Activated CD8-positive, alpha-beta T cell treated with anti-CD3 and anti-CD28 coated beads for 36 hours (primary cell): ENCODE measurements at regions not wholly inside any gene's neighbourhood (a gene's known extent, or its start where the extent isn't known, plus 50 kb on each side); places are given as distances from the start of the nearest gene placed in this dataset.
"Not testable (repeated sequence)": the region's sequence is repeated elsewhere in the genome, so short reads cannot be mapped to it uniquely, and the experiment has no call there.

ENCODE experiments used
- ATAC-seq: fragments of 200-7000 bp; cut with Tn5 transposase; one replicate; pipeline ENCODE4 v1.10.0; 2021; ENCODE audit warnings: mild to moderate bottlenecking, moderate library complexity
- CTCF ChIA-PET: fragments of 350-600 bp; sonication (Branson Sonifier 250); formaldehyde crosslinking; loops from one replicate; lab custom pipeline; 2021; ENCODE audit warnings: antibody characterized with exemption; lab: Charles Lee
- POLR2A ChIA-PET: fragments of 350-600 bp; sonication (Branson Sonifier 250); formaldehyde crosslinking; loops from one replicate; lab custom pipeline; 2021; ENCODE audit warnings: antibody characterized with exemption; lab: Charles Lee
- DNase-seq: peaks from one replicate; pipeline ENCODE4 v3.0.0-alpha.2; 2020
- H3K27ac Mint-ChIP-seq: one replicate; pipeline ENCODE4 v1.8.0; 2021; ENCODE audit warnings: mild to moderate bottlenecking, mixed read lengths
- H3K27me3 Mint-ChIP-seq: one replicate; pipeline ENCODE4 v1.8.0; 2021; ENCODE audit warnings: mixed read lengths
- H3K36me3 Mint-ChIP-seq: one replicate; pipeline ENCODE4 v1.8.0; 2021; ENCODE audit warnings: low read depth, mixed read lengths
- H3K4me1 Mint-ChIP-seq: one replicate; pipeline ENCODE4 v1.8.0; 2021; ENCODE audit warnings: low read depth, mixed read lengths
- H3K4me3 Mint-ChIP-seq: one replicate; pipeline ENCODE4 v1.8.0; 2021; ENCODE audit warnings: mild to moderate bottlenecking, moderate library complexity, mixed read lengths
- H3K9me3 Mint-ChIP-seq: one replicate; pipeline ENCODE4 v1.8.0; 2021; ENCODE audit warnings: mixed read lengths
- intact Hi-C: fragments of 100-400 bp; cut with micrococcal nuclease; formaldehyde crosslinking; loops from one replicate; pipeline ENCODE4 v1.10.0; 2022
- TF ChIP-seq, protein P1 (sequence below): fragments of 200-600 bp; IDR thresholded peaks from one replicate; pipeline ENCODE4 v1.8.0; 2022; ENCODE audit warnings: antibody characterized with exemption, mild to moderate bottlenecking

DNA sequence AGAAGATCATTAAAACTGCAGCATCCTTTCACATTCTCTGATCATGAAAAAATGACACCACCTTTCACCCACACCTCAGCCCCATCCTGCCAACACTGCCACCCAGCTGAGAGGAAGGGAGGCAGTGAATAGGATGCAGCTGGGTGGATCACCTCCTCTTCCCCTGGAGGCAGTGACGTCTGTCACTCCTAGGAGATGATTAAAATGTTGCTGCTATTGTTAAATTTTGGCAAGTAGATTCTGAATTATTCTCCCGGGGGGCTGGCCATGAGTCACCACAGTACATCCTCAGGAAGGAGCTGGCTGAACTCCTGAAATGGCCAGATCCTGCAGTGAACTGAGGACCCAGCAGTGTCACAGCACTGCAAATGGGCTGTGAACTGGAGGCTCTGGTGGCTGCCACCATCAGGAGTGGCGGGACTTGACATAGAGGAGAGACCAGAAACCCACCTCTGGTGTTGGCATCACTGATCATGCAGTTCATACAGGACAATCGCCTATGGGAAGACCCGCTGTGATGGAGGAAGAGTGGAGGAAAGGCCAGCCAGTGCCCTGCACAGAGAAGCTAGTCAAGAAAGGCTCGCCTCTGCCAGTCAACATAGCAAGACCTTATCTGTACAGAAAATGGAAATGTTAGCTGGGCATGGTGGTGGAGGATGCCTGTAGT lies 199.1 kb downstream of the FAM43A start:
- POLR2A ChIA-PET = no interaction called here
- DNase-seq = no peak
- Mint-ChIP-seq H3K27ac (no peak overlapping the region), H3K4me3 (no peak overlapping the region), H3K9me3 (peaks cover 15% of the 10 kb centered on the region), H3K36me3 (peaks cover 3% of the 10 kb centered on the region), H3K27me3 (peaks cover 2% of the 10 kb centered on the region), H3K4me1 (peaks cover 4% of the 10 kb centered on the region)
- ATAC-seq = no peak
- TF ChIP-seq, protein P1, sequence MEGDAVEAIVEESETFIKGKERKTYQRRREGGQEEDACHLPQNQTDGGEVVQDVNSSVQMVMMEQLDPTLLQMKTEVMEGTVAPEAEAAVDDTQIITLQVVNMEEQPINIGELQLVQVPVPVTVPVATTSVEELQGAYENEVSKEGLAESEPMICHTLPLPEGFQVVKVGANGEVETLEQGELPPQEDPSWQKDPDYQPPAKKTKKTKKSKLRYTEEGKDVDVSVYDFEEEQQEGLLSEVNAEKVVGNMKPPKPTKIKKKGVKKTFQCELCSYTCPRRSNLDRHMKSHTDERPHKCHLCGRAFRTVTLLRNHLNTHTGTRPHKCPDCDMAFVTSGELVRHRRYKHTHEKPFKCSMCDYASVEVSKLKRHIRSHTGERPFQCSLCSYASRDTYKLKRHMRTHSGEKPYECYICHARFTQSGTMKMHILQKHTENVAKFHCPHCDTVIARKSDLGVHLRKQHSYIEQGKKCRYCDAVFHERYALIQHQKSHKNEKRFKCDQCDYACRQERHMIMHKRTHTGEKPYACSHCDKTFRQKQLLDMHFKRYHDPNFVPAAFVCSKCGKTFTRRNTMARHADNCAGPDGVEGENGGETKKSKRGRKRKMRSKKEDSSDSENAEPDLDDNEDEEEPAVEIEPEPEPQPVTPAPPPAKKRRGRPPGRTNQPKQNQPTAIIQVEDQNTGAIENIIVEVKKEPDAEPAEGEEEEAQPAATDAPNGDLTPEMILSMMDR = no peak
- intact Hi-C loops = no loop called here
- CTCF ChIA-PET = interaction anchor here (1.1 kb wide), 1 partner anchor 202 kb away, joined by 3 read pairs; no protein-coding TSS in a partner anchor

- peaks cover 15% of the 10 kb centered on the region for H3K9me3 Mint-ChIP-seq
- CTCF ChIA-PET = interaction anchor here (1.1 kb wide), 1 partner anchor 203 kb away, joined by 3 read pairs; no protein-coding TSS in a partner anchor
- H3K27ac Mint-ChIP-seq = no peak overlapping the region
- no peak for ATAC-seq
- H3K27me3 Mint-ChIP-seq = peaks cover 2% of the 10 kb centered on the region
- H3K4me1 Mint-ChIP-seq = no peaks in the 10 kb centered on the region
- peaks cover 3% of the 10 kb centered on the region for H3K36me3 Mint-ChIP-seq
- TF ChIP-seq, protein P1 = no peak
- intact Hi-C loops = no loop called here
- POLR2A ChIA-PET = no interaction called here
- H3K4me3 Mint-ChIP-seq = no peak overlapping the region
- DNase-seq = no peak
Measured at GRCh38 chr3:194885766-194886165, 200.1 kb downstream of the FAM43A start.

DNA sequence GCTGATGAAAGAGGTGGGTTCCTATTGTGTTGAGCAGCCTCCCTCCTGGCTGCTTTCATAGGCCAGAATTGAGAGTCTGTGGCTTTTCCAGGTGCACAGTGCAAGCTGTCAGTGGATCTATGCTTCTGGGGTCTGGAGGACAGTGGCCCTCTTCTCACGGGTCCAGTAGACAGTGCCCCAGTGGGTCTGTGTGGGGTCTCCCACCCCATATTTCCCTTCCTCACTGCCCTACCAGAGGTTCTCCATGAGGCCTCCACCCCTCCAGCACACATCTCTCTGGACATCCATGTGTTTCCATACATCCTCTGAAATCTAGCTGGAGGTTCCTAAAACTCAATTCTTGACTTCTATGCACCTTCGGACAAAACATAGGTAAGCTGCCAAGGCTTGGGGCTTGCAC lies 201.2 kb downstream of the FAM43A start:
- no peak for DNase-seq
- H3K9me3 Mint-ChIP-seq = peaks cover 15% of the 10 kb centered on the region
- H3K27me3 Mint-ChIP-seq = peaks cover 2% of the 10 kb centered on the region
- ChIA-PET POLR2A (no interaction called here), CTCF (no interaction called here)
- H3K4me3 Mint-ChIP-seq = no peak overlapping the region
- H3K27ac Mint-ChIP-seq = no peak overlapping the region
- no peaks in the 10 kb centered on the region for H3K4me1 Mint-ChIP-seq
- intact Hi-C loops = no loop called here
- H3K36me3 Mint-ChIP-seq = peaks cover 3% of the 10 kb centered on the region
- TF ChIP-seq, protein P1 = no peak
- no peak for ATAC-seq

DNA sequence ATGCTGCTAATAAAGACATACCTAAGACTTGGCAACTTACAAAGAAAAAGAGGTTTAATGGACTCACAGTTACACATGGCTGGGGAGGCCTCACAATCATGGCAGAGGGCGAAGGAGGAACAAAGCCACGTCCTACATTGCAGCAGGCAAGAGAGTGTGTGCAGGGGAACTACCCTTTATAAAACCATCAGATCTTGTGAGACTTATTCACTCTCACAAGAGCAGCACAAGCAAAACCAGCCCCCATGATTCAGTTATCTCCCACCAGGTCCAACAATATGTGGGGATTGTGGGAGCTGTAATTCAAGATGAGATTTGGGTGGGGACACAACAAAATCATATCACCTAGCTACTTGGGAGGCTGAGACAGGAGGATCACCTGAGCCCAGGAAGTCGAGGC lies 202.4 kb downstream of the FAM43A start:
- DNase-seq, CTCF ChIA-PET, H3K36me3 Mint-ChIP-seq, H3K27me3 Mint-ChIP-seq, H3K27ac Mint-ChIP-seq, ATAC-seq, H3K4me1 Mint-ChIP-seq, POLR2A ChIA-PET, H3K4me3 Mint-ChIP-seq, intact Hi-C loops: not testable (repeated sequence)
- H3K9me3 Mint-ChIP-seq = peaks cover 18% of the 10 kb centered on the region

DNA sequence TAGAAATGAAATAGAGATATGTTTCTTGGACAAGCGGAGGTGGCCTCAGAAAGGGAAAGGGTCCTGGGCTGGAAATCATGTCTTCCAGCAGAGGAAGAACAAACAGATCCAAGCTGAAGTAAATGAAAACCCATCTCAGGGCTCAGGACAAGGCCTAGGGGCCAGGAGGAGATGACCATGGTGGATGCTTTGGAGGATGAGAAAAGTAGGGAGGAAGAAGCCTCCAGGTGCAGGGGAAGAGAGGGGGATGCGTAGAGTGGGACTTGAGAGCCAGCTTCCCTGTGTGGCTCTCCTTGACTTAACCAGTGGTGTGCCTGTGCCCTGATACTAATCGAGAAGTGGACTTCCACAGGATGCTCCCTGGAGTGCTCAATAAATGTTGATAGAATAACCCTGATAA lies 203.2 kb downstream of the FAM43A start:
- CTCF ChIA-PET = no interaction called here
- POLR2A ChIA-PET = no interaction called here
- H3K4me3 Mint-ChIP-seq = no peak overlapping the region
- peaks cover 4% of the 10 kb centered on the region for H3K27me3 Mint-ChIP-seq
- peaks cover 14% of the 10 kb centered on the region for H3K9me3 Mint-ChIP-seq
- DNase-seq = no peak
- intact Hi-C loops = no loop called here
- H3K4me1 Mint-ChIP-seq = peaks cover 9% of the 10 kb centered on the region
- TF ChIP-seq, protein P1 = no peak
- ATAC-seq = no peak
- H3K36me3 Mint-ChIP-seq = peaks cover 3% of the 10 kb centered on the region
- no peak overlapping the region for H3K27ac Mint-ChIP-seq
